ENCODE measurements at regions not wholly inside any gene's neighbourhood (a gene's known extent, or its start where the extent isn't known, plus 50 kb on each side); places are given as distances from the start of the nearest gene placed in this dataset.

DNA sequence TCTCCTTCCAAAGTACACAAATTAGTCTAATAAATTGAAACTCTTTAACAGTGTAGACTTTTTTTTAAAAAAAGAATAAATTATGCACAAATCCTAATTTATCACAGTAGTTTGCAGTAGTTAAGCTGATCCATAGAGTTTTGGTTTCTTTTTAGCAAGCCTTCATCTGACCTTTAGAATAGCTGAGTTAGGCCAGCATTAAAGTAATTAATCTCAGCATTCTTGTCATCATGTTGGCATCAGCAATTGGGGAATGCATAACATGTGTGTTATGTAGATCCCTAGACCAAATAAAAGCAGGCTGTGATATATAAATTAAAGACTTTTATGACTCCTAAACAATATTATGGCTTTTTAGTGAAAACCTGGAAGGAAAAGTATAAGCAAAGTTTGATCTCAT, 426.5 kb upstream of the PABPC4L start:
- Histone ChIP-seq H3K79me2 (replicated peaks; ENCODE audit: insufficient read depth) (no peaks in the 10 kb centered on the region), H3K9me2 (ENCODE audit: insufficient read depth) (no peaks in the 10 kb centered on the region), H3K27ac (ENCODE audit: low read depth) (no peak overlapping the region), H3K4me1 (ENCODE audit: insufficient read depth) (peaks cover 32% of the 10 kb centered on the region), H3K4me2 (no peak overlapping the region), H3K4me3 (no peak overlapping the region), H3K27me3 (ENCODE audit: insufficient read depth) (no peaks in the 10 kb centered on the region), H3F3A (replicated peaks; ENCODE audit: low read depth) (no peaks in the 10 kb centered on the region), H2AFZ (no peak overlapping the region), H3K36me3 (ENCODE audit: insufficient read depth) (no peaks in the 10 kb centered on the region), H4K20me1 (replicated peaks; ENCODE audit: insufficient read depth) (no peaks in the 10 kb centered on the region)
- TF ChIP-seq ZNF462 (CRISPR knock-in tag; IDR thresholded peaks at IDR 0.05) (no peak), CREB1 (CRISPR knock-in tag; IDR thresholded peaks at IDR 0.05; ENCODE audit: low read depth) (no peak), STAT1 (IDR thresholded peaks at IDR 0.05; ENCODE audit: unreplicated experiment) (no peak), JUNB (IDR thresholded peaks at IDR 0.05; ENCODE audit: unreplicated experiment) (no peak), POLR2AphosphoS5 (IDR thresholded peaks at IDR 0.05; ENCODE audit: low read depth) (no peak), EZH2 (IDR thresholded peaks at IDR 0.05; ENCODE audit: low read depth, unreplicated experiment) (no peak), ZNF114 (CRISPR knock-in tag; IDR thresholded peaks at IDR 0.05) (no peak), EZH2phosphoT487 (IDR thresholded peaks at IDR 0.05; ENCODE audit: unreplicated experiment) (no peak), ZNF331 (CRISPR knock-in tag; IDR thresholded peaks at IDR 0.05; ENCODE audit: low read depth) (no peak), NANOG (IDR thresholded peaks at IDR 0.05; ENCODE audit: borderline replicate concordance) (no peak)
- TF ChIP-seq, protein P1, sequence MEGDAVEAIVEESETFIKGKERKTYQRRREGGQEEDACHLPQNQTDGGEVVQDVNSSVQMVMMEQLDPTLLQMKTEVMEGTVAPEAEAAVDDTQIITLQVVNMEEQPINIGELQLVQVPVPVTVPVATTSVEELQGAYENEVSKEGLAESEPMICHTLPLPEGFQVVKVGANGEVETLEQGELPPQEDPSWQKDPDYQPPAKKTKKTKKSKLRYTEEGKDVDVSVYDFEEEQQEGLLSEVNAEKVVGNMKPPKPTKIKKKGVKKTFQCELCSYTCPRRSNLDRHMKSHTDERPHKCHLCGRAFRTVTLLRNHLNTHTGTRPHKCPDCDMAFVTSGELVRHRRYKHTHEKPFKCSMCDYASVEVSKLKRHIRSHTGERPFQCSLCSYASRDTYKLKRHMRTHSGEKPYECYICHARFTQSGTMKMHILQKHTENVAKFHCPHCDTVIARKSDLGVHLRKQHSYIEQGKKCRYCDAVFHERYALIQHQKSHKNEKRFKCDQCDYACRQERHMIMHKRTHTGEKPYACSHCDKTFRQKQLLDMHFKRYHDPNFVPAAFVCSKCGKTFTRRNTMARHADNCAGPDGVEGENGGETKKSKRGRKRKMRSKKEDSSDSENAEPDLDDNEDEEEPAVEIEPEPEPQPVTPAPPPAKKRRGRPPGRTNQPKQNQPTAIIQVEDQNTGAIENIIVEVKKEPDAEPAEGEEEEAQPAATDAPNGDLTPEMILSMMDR (conservative IDR thresholded peaks at IDR 0.05; ENCODE audit: low read depth in 2 of 2): no peak
- TF ChIP-seq, protein P2, sequence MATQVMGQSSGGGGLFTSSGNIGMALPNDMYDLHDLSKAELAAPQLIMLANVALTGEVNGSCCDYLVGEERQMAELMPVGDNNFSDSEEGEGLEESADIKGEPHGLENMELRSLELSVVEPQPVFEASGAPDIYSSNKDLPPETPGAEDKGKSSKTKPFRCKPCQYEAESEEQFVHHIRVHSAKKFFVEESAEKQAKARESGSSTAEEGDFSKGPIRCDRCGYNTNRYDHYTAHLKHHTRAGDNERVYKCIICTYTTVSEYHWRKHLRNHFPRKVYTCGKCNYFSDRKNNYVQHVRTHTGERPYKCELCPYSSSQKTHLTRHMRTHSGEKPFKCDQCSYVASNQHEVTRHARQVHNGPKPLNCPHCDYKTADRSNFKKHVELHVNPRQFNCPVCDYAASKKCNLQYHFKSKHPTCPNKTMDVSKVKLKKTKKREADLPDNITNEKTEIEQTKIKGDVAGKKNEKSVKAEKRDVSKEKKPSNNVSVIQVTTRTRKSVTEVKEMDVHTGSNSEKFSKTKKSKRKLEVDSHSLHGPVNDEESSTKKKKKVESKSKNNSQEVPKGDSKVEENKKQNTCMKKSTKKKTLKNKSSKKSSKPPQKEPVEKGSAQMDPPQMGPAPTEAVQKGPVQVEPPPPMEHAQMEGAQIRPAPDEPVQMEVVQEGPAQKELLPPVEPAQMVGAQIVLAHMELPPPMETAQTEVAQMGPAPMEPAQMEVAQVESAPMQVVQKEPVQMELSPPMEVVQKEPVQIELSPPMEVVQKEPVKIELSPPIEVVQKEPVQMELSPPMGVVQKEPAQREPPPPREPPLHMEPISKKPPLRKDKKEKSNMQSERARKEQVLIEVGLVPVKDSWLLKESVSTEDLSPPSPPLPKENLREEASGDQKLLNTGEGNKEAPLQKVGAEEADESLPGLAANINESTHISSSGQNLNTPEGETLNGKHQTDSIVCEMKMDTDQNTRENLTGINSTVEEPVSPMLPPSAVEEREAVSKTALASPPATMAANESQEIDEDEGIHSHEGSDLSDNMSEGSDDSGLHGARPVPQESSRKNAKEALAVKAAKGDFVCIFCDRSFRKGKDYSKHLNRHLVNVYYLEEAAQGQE (IDR thresholded peaks at IDR 0.05; ENCODE audit: unreplicated experiment): no peak
- TF ChIP-seq, protein P3, sequence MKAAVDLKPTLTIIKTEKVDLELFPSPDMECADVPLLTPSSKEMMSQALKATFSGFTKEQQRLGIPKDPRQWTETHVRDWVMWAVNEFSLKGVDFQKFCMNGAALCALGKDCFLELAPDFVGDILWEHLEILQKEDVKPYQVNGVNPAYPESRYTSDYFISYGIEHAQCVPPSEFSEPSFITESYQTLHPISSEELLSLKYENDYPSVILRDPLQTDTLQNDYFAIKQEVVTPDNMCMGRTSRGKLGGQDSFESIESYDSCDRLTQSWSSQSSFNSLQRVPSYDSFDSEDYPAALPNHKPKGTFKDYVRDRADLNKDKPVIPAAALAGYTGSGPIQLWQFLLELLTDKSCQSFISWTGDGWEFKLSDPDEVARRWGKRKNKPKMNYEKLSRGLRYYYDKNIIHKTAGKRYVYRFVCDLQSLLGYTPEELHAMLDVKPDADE (IDR thresholded peaks at IDR 0.05): no peak
- Mint-ChIP-seq H3K4me1 (peaks cover 31% of the 10 kb centered on the region), H3K27ac (no peak overlapping the region), H3K27me3 (ENCODE audit: insufficient read depth, low read depth, poor library complexity) (no peaks in the 10 kb centered on the region), H3K36me3 (ENCODE audit: low read depth) (peaks cover 8% of the 10 kb centered on the region; the same call in 2 of the 3 replicates), H3K9me3 (no peaks in the 10 kb centered on the region), H3K4me3 (no peak overlapping the region)
- no peak for ATAC-seq
- no peak for DNase-seq (ENCODE audit: low spot score)
